ENCODE measurements at regions not wholly inside any gene's neighbourhood (a gene's known extent, or its start where the extent isn't known, plus 50 kb on each side); places are given as distances from the start of the nearest gene placed in this dataset.
A peak's percentile ranks its signal among the peaks of the same experiment; 100 is the strongest.

- peaks cover 9% of the 10 kb centered on the region for H3K36me3 ChIP-seq (ENCODE audit: control insufficient read depth, insufficient read depth, low read length)
- TF ChIP-seq, protein P1, sequence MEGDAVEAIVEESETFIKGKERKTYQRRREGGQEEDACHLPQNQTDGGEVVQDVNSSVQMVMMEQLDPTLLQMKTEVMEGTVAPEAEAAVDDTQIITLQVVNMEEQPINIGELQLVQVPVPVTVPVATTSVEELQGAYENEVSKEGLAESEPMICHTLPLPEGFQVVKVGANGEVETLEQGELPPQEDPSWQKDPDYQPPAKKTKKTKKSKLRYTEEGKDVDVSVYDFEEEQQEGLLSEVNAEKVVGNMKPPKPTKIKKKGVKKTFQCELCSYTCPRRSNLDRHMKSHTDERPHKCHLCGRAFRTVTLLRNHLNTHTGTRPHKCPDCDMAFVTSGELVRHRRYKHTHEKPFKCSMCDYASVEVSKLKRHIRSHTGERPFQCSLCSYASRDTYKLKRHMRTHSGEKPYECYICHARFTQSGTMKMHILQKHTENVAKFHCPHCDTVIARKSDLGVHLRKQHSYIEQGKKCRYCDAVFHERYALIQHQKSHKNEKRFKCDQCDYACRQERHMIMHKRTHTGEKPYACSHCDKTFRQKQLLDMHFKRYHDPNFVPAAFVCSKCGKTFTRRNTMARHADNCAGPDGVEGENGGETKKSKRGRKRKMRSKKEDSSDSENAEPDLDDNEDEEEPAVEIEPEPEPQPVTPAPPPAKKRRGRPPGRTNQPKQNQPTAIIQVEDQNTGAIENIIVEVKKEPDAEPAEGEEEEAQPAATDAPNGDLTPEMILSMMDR (IDR thresholded peaks at IDR 0.05; ENCODE audit: insufficient read depth, low read length, severe bottlenecking): no peak
- FAIRE-seq (no peak), DNase-seq (ENCODE audit: low read depth) (no peak)
- no peaks in the 10 kb centered on the region for H3K27me3 ChIP-seq (ENCODE audit: control insufficient read depth, insufficient read depth, low read length)
- H3K4me3 ChIP-seq (ENCODE audit: low read depth, low read length): no peak overlapping the region
Observed at GRCh38 chr17:77328823-77329740, 188.3 kb downstream of the SEC14L1 start.

GRCh38 chr17:77329741-77330531 lies 189.2 kb downstream of the SEC14L1 start:
- no peak for FAIRE-seq
- TF ChIP-seq, protein P1 (IDR thresholded peaks at IDR 0.05; ENCODE audit: insufficient read depth, low read length, severe bottlenecking): no peak
- DNase-seq (ENCODE audit: low read depth): no peak
- peaks cover 9% of the 10 kb centered on the region for H3K36me3 ChIP-seq (ENCODE audit: control insufficient read depth, insufficient read depth, low read length)
- H3K4me3 ChIP-seq (ENCODE audit: low read depth, low read length): no peak overlapping the region
- H3K27me3 ChIP-seq (ENCODE audit: control insufficient read depth, insufficient read depth, low read length): no peaks in the 10 kb centered on the region

DNA sequence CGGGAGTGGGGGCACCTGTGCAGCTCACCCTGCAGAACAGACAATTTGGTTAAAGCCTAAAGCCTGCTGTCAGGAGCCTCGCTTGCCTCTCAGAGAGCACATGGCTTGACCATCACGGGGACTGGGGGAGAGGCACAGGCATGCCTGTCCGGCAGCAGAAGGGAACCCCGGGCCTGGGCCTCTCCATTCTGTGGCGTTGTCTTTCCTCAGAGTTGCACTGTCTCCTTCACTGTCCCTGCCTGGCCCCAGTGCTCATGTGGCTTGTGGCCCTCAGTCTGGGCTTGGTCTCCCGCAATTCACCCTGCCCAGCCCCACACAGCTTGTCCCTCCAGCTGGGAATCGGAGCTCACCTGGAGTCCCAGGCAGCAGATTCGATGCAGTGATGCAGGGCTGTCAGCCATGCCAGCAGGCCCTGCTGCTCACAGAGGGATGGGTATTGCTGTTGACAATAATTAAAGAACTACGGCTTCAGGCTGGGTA lies 189.9 kb downstream of the SEC14L1 start:
- Histone ChIP-seq H3K27me3 (ENCODE audit: control insufficient read depth, insufficient read depth, low read length) (no peaks in the 10 kb centered on the region), H3K36me3 (ENCODE audit: control insufficient read depth, insufficient read depth, low read length) (peaks cover 6% of the 10 kb centered on the region), H3K4me3 (ENCODE audit: low read depth, low read length) (no peak overlapping the region)
- DNase-seq (ENCODE audit: low read depth): no peak
- TF ChIP-seq, protein P1 (IDR thresholded peaks at IDR 0.05; ENCODE audit: insufficient read depth, low read length, severe bottlenecking): no peak
- FAIRE-seq: no peak

GRCh38 chr17:77331301-77331864 lies 190.6 kb downstream of the SEC14L1 start:
- peaks cover 1% of the 10 kb centered on the region for H3K36me3 ChIP-seq (ENCODE audit: control insufficient read depth, insufficient read depth, low read length)
- DNase-seq (ENCODE audit: low read depth) (peak; percentile 61), FAIRE-seq (no peak)
- no peak overlapping the region for H3K4me3 ChIP-seq (ENCODE audit: low read depth, low read length)
- TF ChIP-seq, protein P1 (IDR thresholded peaks at IDR 0.05; ENCODE audit: insufficient read depth, low read length, severe bottlenecking): peak; percentile 96
- H3K27me3 ChIP-seq (ENCODE audit: control insufficient read depth, insufficient read depth, low read length): no peaks in the 10 kb centered on the region

DNA sequence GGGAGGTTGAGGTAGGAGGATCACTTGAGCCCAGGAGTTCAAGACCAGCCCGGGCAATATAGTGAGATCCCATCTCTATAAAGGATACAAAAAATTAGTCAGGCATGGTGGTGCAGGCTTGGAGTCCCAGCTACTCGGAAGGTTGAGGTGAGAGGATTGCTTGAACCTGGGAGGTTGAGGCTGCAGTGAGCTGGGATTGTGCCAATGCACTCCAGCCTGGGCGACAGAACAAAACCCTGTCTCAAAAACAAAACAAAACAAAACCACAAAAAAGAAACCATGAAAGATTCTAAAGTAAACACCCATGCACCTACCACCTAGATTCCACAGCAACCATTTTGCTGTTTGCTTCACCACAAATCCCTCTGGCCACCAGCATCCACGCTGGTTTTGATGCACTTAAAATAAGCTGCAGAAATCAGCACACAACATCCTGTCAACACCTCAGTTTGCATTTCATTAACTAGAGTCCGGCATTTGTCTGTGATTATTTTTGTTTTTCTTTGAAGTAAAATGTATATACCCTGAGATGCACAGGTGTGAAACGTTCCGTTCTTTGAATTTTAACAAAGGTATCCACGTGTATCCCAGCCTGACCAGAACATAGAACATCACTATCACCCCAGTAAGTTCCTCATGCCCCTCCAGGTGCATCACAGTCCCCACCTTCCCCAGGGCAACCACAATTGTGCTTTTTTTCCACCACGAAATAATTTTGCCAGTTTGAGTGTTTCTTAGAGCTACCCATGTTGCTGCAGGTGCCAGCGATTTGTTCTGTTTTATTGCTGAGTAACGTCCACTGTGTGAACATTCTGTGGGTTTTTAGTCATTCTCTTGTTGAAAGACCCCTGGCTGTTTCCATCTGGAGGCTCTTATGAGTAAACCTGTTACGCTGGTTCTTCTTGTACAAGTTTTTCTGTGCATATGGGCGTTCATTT lies 191.5 kb downstream of the SEC14L1 start:
- Histone ChIP-seq H3K4me3 (ENCODE audit: low read depth, low read length) (no peak overlapping the region), H3K36me3 (ENCODE audit: control insufficient read depth, insufficient read depth, low read length) (no peaks in the 10 kb centered on the region), H3K27me3 (ENCODE audit: control insufficient read depth, insufficient read depth, low read length) (no peaks in the 10 kb centered on the region)
- no peak for FAIRE-seq
- DNase-seq (ENCODE audit: low read depth): no peak
- TF ChIP-seq, protein P1 (IDR thresholded peaks at IDR 0.05; ENCODE audit: insufficient read depth, low read length, severe bottlenecking): no peak

Measured in bronchial epithelial cell (primary cell).